Activated naive CD8-positive, alpha-beta T cell treated with anti-CD3 and anti-CD28 coated beads, Interleukin-2, amount 50 U/mL, for 24 hours (primary cell): ENCODE measurements at regions not wholly inside any gene's neighbourhood (a gene's known extent, or its start where the extent isn't known, plus 50 kb on each side); places are given as distances from the start of the nearest gene placed in this dataset.

Experiments used
- ATAC-seq: fragments of 150-1000 bp; cut with Tn5 transposase; one replicate; pipeline ENCODE4 v1.10.0; 2021
- DNase-seq: peaks from one replicate; pipeline ENCODE4 v3.0.0; 2021
- H3K27ac Mint-ChIP-seq: one replicate; pipeline ENCODE4 v1.8.0; 2021; ENCODE audit warnings: mild to moderate bottlenecking, mixed read lengths
- H3K27me3 Mint-ChIP-seq: one replicate; pipeline ENCODE4 v1.8.0; 2021; ENCODE audit warnings: mixed read lengths
- H3K36me3 Mint-ChIP-seq: one replicate; pipeline ENCODE4 v1.8.0; 2021; ENCODE audit warnings: low read depth, mixed read lengths
- H3K4me1 Mint-ChIP-seq: one replicate; pipeline ENCODE4 v1.8.0; 2021; ENCODE audit warnings: mixed read lengths
- H3K4me3 Mint-ChIP-seq: one replicate; pipeline ENCODE4 v1.8.0; 2021; ENCODE audit warnings: mild to moderate bottlenecking, moderate library complexity, mixed read lengths
- H3K9me3 Mint-ChIP-seq: one replicate; pipeline ENCODE4 v1.8.0; 2021; ENCODE audit warnings: mixed read lengths

DNA sequence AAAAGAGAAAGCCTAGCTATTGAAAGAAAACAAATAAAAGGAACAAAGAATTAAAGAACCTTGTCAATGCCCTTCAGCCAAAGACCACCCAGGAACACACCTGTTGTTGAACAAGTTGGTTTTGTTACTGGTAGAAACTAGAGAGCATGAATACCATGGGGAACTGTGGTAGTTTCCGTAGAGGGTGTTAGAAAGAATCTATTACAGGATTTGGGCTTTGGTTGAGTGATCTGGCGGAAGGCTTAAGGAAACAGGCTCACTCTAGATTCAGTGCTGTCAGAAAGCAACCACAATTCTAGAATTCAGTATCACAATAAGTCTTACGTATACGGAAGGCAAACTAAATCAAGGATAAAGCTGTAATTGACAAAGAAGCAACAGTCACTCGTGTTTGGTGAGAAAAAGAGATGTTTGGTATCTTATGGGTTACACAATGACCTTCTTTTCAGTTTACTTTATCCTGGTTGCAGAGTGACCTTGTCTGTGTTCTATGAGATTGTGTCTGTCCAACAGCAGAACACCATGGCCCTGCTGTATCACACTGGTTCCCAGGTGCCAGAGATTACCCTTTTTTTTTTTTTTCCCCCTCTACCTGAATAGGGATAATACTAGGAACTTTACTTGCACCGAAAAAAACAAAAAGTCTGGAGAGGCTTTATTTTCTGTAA lies 265.9 kb downstream of the SHQ1 start:
- Mint-ChIP-seq H3K27me3 (no peaks in the 10 kb centered on the region), H3K27ac (no peak overlapping the region), H3K9me3 (no peaks in the 10 kb centered on the region), H3K4me3 (no peak overlapping the region), H3K4me1 (peaks cover 12% of the 10 kb centered on the region), H3K36me3 (no peaks in the 10 kb centered on the region)
- ATAC-seq, result peak; percentile 54
- DNase-seq, result no peak

DNA sequence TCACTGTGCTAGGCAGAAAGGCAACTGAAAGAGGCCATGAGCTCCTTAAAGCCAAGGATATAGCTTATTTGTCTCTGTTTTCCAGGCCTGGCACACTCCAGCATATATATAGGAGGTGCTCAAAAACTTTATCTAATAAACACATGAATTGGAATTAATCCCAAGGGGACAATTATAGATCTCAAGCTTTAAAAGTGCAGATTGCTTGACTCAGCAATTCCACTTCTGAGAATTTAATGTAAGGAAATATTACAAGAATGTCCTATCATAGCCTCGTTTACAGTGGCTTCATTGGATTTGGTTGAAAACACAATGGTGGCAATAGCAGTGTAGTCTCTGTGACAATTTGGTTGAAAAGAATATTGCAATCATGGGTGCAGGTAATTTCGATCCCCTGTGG lies 267.3 kb downstream of the SHQ1 start:
- no peak overlapping the region for H3K4me3 Mint-ChIP-seq

DNA sequence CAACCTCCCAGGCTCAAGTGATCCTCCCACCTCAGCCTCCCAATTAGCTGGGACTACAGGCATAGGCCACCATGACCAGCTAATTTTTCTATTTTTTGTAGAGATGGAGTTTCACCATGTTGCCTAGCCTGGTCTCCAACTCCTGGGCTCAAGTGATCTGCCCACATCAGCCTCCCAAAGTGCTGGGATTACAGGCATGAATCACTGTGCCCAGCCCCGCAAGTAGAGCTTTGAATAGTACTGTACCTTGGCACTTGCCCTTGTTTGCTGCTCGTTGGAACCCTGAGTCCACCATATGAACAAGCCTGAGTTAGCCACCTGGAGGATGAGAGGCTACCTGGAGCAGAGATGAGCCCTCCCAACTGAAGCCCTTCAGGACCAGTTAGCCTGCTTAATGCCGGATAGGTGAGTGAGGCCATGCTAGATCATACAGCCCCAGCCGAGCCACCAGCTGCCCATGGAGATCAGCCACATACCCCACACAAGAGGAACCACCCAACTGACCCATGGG lies 267.9 kb downstream of the SHQ1 start:
- no peak overlapping the region for H3K4me3 Mint-ChIP-seq

More for the DNA sequence above, 267.3 kb downstream of the SHQ1 start:
- ATAC-seq (no peak), DNase-seq (no peak)
- H3K27me3 Mint-ChIP-seq, result peaks cover 2% of the 10 kb centered on the region
- no peaks in the 10 kb centered on the region for H3K36me3 Mint-ChIP-seq
- H3K9me3 Mint-ChIP-seq, result no peaks in the 10 kb centered on the region
- no peak overlapping the region for H3K27ac Mint-ChIP-seq
- peaks cover 12% of the 10 kb centered on the region for H3K4me1 Mint-ChIP-seq

DNA sequence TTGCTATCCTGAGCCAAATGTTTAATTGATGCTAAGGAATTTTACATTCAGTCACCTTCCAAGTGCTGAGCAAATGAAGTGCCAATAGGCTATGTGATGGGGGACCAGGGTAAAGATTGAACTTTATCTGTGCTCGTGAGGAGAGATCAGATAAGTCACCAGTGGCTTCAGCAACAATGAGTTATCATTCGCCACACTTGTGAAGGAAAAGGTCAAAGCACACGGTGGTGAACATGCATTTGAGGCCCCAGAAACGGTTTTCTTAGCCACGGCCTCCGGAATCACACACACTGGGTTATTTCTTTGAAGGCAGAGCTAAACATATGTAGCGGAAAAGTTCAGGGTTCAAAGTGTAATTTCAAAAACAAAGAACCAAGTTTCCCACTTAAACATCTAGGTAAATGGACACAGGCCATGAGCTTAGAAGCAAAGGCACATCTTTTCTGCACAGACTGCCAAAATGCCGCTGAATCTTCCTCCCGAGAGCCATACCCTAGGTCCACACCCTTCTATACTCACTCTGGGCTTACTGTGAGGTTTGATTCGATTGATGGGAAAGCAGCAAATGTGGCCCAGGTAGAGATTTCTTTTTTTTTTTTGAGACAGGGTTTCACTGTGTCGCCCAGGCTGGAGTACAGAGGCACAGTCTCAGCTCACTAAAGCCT lies 268.5 kb downstream of the SHQ1 start:
- Mint-ChIP-seq H3K4me3 (no peak overlapping the region), H3K4me1 (peaks cover 7% of the 10 kb centered on the region), H3K27me3 (peaks cover 2% of the 10 kb centered on the region), H3K9me3 (no peaks in the 10 kb centered on the region), H3K36me3 (no peaks in the 10 kb centered on the region), H3K27ac (no peak overlapping the region)
- peak; percentile 63 for ATAC-seq
- no peak for DNase-seq

More for the DNA sequence above, 267.9 kb downstream of the SHQ1 start:
- peaks cover 2% of the 10 kb centered on the region for H3K27me3 Mint-ChIP-seq
- DNase-seq (no peak), ATAC-seq (no peak)
- no peak overlapping the region for H3K27ac Mint-ChIP-seq
- H3K36me3 Mint-ChIP-seq, result no peaks in the 10 kb centered on the region
- H3K9me3 Mint-ChIP-seq, result no peaks in the 10 kb centered on the region
- H3K4me1 Mint-ChIP-seq, result peaks cover 11% of the 10 kb centered on the region

DNA sequence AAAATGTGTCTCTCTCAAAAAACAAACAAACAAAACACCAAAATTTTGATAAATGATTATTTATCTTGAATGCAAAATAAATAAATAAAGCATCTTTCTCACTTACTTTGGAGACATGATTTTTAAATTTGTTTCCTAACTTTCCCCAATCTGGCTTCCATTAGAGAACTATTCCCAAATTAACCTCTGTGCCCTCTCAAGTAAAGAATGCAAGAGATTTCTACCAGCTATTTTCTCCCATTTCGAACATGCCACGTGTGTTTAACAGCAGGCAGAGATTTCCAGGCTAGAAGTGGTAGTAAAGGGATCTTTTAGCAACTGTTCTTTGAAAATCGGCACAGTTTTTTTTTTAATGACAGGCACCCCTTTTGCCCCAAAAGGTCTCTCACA lies 269.1 kb downstream of the SHQ1 start:
- H3K4me1 Mint-ChIP-seq, result peaks cover 7% of the 10 kb centered on the region
- no peak for ATAC-seq
- no peak overlapping the region for H3K4me3 Mint-ChIP-seq
- H3K9me3 Mint-ChIP-seq, result no peaks in the 10 kb centered on the region
- H3K27me3 Mint-ChIP-seq, result peaks cover 2% of the 10 kb centered on the region
- H3K36me3 Mint-ChIP-seq, result no peaks in the 10 kb centered on the region
- H3K27ac Mint-ChIP-seq, result no peak overlapping the region
- no peak for DNase-seq

DNA sequence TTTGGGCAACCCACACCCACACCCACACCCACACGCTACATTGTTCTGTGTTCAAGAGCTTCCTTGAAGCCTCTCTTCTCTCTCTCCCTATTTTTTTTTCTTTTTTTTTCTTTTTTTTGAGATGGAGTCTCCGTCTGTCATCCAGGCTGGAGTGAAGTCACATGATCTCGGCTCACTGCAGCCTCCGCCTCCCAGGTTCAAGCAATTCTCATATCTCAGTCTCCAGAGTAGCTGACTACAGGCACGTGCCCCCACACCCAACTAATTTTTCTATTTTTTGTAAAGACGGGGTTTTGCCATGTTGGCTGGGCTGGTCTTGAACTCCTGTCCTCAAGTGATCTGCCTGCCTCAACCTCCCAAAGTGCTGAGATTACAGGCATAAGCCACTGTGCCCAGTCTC lies 271.1 kb downstream of the SHQ1 start:
- Mint-ChIP-seq H3K36me3 (no peaks in the 10 kb centered on the region), H3K4me3 (no peak overlapping the region), H3K4me1 (peaks cover 3% of the 10 kb centered on the region), H3K27ac (no peak overlapping the region), H3K9me3 (no peaks in the 10 kb centered on the region), H3K27me3 (peaks cover 2% of the 10 kb centered on the region)
- no peak for ATAC-seq
- DNase-seq, result no peak

DNA sequence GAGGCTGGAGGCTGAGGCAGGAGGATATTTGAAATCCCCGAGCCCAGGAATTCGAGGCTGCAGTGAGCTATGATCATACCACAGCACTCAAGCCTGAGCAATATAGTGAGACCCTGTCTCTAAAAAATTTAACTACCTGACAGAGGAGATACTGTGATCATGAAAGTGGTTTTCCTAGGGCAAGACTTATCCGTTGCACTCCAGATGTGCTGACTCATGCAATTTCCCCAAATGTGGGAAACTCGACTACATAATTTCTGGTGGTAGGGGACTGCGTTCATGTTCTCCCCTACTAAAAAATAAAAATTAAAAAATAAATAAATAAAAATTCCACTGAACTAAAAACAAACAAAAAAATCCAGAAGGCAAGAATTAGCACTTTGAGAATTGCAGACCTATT lies 271.7 kb downstream of the SHQ1 start:
- H3K4me1 Mint-ChIP-seq, result peaks cover 3% of the 10 kb centered on the region
- H3K27me3 Mint-ChIP-seq, result peaks cover 2% of the 10 kb centered on the region
- no peaks in the 10 kb centered on the region for H3K36me3 Mint-ChIP-seq
- ATAC-seq (no peak), DNase-seq (no peak)
- no peak overlapping the region for H3K4me3 Mint-ChIP-seq
- no peak overlapping the region for H3K27ac Mint-ChIP-seq
- H3K9me3 Mint-ChIP-seq, result no peaks in the 10 kb centered on the region

DNA sequence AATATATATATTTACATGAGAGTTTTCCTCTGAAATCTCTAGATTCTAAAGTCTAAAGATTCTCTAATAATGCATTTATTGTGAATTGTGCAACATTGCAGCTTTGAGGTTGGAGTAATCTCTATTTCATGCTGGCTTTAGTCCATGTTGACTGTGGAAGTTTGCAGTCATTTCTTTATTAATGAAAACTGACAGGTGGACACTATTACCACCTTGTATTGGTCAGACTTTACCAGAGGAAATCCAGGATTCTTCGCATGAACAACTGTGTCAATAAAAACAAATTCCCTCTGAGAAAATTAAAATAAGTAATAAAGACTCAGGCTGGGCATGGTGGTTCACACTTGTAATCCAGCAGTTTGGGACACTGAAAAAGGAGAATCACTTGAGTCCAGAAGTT lies 274.1 kb downstream of the SHQ1 start:
- Mint-ChIP-seq H3K27ac (no peak overlapping the region), H3K27me3 (peaks cover 2% of the 10 kb centered on the region), H3K4me1 (no peaks in the 10 kb centered on the region), H3K4me3 (no peak overlapping the region), H3K9me3 (no peaks in the 10 kb centered on the region), H3K36me3 (no peaks in the 10 kb centered on the region)
- DNase-seq (no peak), ATAC-seq (no peak)

DNA sequence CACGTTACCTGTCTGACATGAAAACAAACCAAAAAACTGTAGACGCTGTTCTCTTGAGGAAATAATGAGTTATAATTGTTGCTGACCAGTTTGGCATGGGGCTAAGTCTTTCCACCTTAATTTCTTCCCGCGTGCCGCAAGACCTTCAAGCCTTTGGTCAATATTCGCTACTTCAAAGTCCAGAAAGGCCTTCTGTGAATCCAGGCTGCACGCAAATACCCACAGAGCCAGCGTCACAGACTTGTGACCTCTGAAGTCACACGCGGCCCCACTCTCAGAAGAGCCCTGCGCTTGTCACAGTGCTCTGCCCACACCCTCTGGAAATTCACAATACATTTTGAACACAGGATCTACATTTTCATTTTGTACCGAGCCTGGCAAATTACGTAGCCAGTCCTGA lies 275.2 kb downstream of the SHQ1 start:
- Mint-ChIP-seq H3K27me3 (peaks cover 2% of the 10 kb centered on the region), H3K27ac (no peak overlapping the region), H3K4me3 (no peak overlapping the region), H3K4me1 (no peaks in the 10 kb centered on the region), H3K36me3 (no peaks in the 10 kb centered on the region), H3K9me3 (no peaks in the 10 kb centered on the region)
- DNase-seq (no peak), ATAC-seq (no peak)

DNA sequence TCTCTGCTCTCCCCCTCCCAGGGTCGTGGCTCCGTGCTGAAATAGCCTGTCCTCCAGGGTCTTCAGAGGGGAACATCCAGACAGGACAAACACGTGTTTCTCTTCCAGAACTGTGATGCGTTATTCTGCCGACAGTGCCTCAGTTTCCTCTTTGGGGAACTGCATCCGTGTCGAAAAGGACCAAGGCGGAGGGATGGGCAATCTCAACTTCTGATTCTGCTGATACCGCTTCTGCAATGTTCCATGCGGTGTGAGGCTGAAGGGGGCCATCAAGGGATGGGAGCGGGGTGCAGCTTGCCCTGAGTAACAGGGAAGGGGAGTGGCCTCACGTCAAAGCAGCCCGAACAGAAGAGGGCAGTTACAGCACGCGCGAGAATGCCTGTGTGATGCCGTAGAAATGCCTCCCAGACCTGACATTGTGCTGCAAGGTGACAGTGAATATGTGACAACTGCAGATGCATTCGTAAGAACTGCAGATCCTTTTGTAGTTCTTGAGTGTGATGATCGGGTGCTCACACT lies 275.7 kb downstream of the SHQ1 start:
- Mint-ChIP-seq H3K27me3 (peaks cover 2% of the 10 kb centered on the region), H3K4me1 (no peaks in the 10 kb centered on the region), H3K4me3 (no peak overlapping the region), H3K36me3 (no peaks in the 10 kb centered on the region), H3K27ac (no peak overlapping the region), H3K9me3 (no peaks in the 10 kb centered on the region)
- no peak for ATAC-seq
- DNase-seq, result no peak

DNA sequence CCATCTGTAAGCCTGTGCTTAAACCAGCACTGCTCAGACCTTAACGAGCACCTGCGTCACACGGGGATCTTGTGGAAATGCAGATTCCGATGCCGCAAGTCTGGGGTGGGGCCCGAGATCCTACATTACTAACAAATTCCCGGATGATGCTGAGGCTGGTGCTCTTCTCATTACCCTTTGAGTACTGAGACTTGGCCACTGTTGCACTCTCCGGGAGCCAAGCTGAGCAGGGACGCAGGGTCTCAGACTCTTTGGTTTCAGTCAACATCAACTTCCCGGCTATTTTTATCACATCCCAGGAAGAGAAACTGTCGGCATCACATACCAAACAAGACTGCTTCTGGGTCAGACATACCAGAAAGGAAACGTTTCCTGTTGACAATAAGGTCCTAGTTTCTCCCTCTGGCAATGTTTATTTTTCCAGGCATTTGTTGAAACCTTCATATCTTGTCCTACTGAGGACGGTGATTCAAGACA lies 276.6 kb downstream of the SHQ1 start:
- Mint-ChIP-seq H3K9me3 (no peaks in the 10 kb centered on the region), H3K36me3 (no peaks in the 10 kb centered on the region), H3K4me1 (no peaks in the 10 kb centered on the region), H3K27me3 (peaks cover 2% of the 10 kb centered on the region), H3K4me3 (no peak overlapping the region), H3K27ac (no peak overlapping the region)
- DNase-seq, result no peak
- ATAC-seq, result no peak

DNA sequence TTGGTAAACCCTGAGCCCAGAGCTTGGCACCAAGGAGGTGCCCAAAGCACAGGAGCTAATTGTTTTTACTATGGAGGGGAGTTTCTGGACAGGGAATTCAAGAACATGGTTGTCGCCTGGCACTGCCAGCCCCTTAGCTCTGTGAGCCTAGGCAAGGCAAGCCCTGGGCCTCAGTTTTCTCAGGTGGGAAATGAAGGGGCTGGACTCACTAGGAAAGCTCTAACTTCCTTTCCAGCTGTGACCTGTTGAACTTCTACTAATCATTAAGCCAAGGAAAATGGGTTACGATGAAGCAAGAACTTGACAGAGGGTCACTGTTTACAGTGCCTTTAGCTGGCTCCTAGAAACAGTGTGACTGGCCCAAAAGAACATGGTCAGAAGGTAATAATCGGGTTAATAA lies 277.2 kb downstream of the SHQ1 start:
- Mint-ChIP-seq H3K36me3 (no peaks in the 10 kb centered on the region), H3K27me3 (peaks cover under 1% of the 10 kb centered on the region)
- no peak for DNase-seq

DNA sequence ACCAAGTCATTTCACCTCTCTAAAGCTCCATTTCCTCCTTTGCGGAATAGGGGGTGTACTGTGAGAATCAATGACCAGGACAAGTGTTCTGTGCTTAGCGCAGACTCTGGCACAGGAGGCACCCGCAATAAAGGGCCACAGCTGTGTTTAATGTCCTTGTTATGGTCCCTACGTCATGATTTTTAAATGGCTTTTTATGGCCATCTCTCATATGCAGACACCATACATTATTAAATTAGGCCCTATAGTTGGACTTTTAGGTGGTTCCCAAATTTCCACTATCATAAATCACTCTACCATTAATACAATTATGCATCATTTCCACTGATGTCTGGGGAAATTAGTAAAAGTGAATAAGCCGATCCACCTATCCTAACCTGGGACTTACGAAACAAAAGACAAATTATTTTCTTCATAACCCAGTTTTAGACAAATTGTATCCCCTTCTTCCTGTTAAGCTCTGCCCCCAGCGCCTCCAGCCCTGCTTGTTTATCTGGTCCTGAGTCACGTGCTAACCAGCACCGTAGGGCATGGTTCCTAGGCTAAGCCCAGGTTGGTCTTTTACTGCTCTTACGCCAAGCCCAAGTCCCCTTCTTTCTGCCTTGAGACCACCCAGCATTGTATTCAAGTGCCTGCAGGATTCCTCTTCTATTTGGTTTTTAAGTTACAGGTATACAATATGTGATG lies 278.3 kb downstream of the SHQ1 start:
- Mint-ChIP-seq H3K4me3 (no peak overlapping the region), H3K27me3 (no peaks in the 10 kb centered on the region), H3K4me1 (no peaks in the 10 kb centered on the region), H3K36me3 (no peaks in the 10 kb centered on the region), H3K9me3 (no peaks in the 10 kb centered on the region), H3K27ac (no peak overlapping the region)
- DNase-seq, result no peak
- ATAC-seq, result no peak

More for the DNA sequence above, 277.2 kb downstream of the SHQ1 start:
- H3K4me1 Mint-ChIP-seq, result no peaks in the 10 kb centered on the region
- no peak for ATAC-seq
- H3K4me3 Mint-ChIP-seq, result no peak overlapping the region
- H3K27ac Mint-ChIP-seq, result no peak overlapping the region
- no peaks in the 10 kb centered on the region for H3K9me3 Mint-ChIP-seq

DNA sequence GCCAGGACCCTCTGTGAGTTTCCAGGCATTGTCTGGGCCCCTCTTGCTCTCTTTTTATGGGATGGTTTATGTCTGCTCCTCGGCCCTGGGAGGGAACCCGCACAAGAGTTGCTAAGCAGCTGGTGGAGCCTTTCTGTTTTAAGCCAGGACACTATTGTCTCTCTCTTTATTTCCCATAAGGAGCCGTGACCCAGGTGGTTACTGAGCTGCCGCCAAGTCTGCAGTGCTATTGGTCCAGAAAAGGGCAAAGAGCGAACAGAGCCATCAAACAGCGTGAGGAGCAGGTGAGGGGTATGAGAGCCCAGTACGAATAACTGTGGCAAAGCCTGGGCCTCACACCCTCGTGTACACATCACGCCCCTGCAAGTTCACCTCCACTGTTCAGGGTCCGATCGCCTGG lies 280.2 kb downstream of the SHQ1 start:
- H3K27me3 Mint-ChIP-seq, result no peaks in the 10 kb centered on the region
- H3K4me1 Mint-ChIP-seq, result no peaks in the 10 kb centered on the region
- H3K27ac Mint-ChIP-seq, result no peak overlapping the region
- ATAC-seq (no peak), DNase-seq (no peak)
- no peaks in the 10 kb centered on the region for H3K9me3 Mint-ChIP-seq
- no peak overlapping the region for H3K4me3 Mint-ChIP-seq
- no peaks in the 10 kb centered on the region for H3K36me3 Mint-ChIP-seq

DNA sequence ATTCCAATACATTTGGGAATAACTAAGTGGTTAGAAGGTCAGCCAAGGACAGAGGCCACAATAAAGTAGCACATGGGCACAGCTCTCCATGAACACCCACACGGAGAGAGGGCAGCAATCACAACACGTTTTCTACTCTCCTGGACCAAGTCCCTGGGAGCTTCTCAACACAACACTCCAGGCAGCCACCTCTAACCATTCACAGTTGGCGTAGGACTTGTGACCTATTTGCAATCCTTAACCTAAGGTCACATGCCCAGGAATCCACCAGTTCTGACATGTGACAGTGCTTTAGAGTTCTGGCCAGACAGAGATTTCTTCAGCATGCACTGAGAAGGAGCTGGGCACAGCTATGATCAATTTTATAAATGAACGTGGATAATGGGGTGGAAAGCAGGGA lies 280.8 kb downstream of the SHQ1 start:
- ATAC-seq (no peak), DNase-seq (no peak)
- Mint-ChIP-seq H3K36me3 (no peaks in the 10 kb centered on the region), H3K27me3 (no peaks in the 10 kb centered on the region), H3K27ac (no peak overlapping the region), H3K4me1 (no peaks in the 10 kb centered on the region), H3K9me3 (no peaks in the 10 kb centered on the region), H3K4me3 (no peak overlapping the region)
